GM21619 (cell line): ENCODE measurements at regions not wholly inside any gene's neighbourhood (a gene's known extent, or its start where the extent isn't known, plus 50 kb on each side); places are given as distances from the start of the nearest gene placed in this dataset.

ENCODE experiments used
- ATAC-seq: cut with Tn5 transposase; IDR thresholded peaks from one replicate; pipeline ENCODE4 v1.9.1; 2021; ENCODE audit not compliant: unreplicated experiment

GRCh38 chr7:16975712-16976111 is 93.9 kb upstream of the AGR3 start:
- ATAC-seq, result no peak

GRCh38 chr7:16978358-16979244 is 96.8 kb upstream of the AGR3 start:
- ATAC-seq, result no peak

DNA sequence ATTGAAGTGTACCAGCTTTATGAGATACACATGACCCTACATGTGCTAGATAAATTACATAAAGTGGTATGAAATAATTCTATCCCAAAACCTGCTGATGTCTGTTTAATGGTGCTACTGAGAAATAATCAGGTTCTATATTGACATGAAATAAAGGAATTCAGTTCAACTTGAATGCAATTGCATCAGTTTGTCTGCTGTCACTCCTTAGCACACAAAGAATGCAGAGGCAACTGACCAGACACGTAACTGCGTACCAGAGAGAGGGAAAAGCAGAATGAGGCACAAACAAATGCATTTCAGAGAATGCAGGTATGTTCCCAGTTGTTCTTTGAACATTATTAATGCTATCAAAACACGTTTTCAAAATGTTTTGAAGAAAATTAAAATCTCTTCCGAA is 98.8 kb upstream of the AGR3 start:
- no peak for ATAC-seq

DNA sequence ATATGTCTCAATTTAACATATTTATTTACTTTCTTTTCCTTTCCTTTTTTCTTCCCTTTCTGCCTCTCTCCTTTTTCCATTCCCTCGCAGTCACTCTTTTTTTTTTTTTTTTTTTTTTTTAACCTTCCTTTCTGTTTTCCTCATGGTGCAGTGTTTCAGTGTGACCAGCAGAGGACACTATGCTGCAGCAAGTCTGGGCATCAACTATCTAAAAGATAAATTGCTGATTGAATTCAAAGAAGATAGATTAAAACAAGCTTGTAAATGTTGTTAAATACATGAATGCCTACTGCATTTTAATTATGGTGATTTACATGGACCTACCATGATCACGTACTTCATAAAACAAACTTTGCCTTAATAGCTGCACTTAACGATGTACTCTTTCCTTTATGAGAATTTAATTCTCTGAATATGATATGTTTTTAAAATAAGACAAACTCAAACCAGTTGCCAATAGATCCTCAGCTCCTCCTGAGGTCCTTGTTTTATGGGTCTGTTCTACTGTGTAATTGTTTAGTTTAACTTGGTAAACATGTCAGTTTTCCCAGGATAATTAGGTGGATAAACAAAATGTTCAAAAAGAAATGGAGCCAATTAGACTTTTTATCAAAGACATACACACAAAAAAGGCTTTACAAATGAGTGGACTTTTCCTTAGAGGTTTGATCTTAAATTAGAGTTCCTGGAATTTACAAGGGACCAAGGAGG is 101.0 kb upstream of the AGR3 start:
- no peak for ATAC-seq

GRCh38 chr7:16984375-16984774 is 102.6 kb upstream of the AGR3 start:
- no peak for ATAC-seq

- no peak for ATAC-seq
Measured at GRCh38 chr7:16985621-16986020, 103.8 kb upstream of the AGR3 start.

GRCh38 chr7:16986755-16987154 is 105.0 kb upstream of the AGR3 start:
- ATAC-seq, result no peak

GRCh38 chr7:16989811-16990413 is 108.1 kb upstream of the AGR3 start:
- ATAC-seq, result no peak

DNA sequence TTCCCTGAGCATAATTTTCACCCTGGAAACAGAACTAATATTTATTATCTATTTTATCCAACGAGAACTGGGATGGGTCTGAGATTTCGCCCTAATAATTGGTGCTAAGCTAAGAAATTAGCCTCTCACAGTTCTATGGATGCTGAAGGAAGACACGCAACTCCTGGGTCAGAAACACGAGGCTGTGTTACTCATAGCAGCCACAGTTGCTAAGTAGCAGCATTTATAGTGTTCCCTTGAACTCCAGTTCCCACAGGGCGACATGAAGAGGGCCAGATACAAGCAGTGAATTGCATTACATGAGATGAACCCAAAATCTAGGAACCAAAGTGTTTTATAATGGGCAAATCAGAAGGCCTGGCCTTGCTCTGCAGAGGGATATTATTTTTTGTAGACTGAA is 109.8 kb upstream of the AGR3 start:
- no peak for ATAC-seq

- ATAC-seq, result no peak
Measured at GRCh38 chr7:16993543-16993942, 111.8 kb upstream of the AGR3 start.

GRCh38 chr7:16998481-16999051 is 116.8 kb upstream of the AGR3 start:
- ATAC-seq, result no peak

DNA sequence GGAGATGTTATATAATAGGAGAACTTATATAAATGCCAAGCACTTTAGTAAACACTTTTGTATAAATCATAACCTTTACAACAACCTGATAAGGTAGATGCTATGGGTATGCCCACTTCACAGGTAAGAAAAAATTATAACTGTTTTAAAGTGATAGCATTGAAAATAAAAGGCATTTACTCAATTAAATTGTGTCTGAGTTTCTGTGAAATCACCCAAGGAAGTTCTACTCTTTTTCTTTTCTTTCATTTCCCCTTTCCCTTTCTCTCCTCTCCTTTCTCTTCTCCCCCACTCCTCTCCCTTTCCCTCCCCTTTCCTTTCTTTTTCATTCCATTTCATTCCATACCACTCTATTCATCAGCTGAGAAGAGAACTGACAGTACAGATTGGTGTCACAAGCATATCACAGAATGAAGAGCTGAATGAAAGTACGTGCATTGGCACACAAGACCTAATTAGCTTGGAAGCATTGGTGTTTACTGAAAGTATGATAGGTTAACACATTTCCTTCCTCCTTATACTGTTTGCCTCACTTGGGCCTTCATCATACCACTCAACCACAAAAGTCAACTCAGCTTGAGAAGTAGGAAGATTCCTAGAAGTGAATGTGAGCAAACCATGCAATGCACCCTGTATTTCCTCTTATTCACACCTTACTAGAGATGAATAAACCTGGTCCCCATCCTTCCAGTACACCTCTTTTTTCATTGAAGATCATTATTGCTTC is 117.9 kb upstream of the AGR3 start:
- no peak for ATAC-seq

GRCh38 chr7:17005271-17005670 is 123.5 kb upstream of the AGR3 start:
- ATAC-seq, result no peak

DNA sequence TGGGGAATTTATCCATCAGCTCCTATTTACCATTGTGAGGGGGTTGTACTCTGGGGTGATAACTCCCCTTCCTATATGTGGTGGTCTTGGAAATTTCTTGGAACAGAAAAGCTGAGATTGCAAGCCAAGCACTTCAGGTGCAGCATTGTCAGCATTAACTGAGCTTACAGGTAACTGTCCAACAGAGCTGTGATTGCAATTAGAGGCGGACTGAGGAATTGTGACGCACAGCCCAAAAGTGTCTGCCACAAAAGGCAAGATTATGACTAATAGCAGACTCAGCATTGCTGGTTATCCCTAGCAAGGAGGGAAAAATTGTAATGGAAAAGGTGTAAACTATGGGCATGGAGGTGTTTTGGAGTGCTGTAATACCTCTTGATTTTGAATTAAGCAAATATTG is 126.1 kb upstream of the AGR3 start:
- no peak for ATAC-seq

DNA sequence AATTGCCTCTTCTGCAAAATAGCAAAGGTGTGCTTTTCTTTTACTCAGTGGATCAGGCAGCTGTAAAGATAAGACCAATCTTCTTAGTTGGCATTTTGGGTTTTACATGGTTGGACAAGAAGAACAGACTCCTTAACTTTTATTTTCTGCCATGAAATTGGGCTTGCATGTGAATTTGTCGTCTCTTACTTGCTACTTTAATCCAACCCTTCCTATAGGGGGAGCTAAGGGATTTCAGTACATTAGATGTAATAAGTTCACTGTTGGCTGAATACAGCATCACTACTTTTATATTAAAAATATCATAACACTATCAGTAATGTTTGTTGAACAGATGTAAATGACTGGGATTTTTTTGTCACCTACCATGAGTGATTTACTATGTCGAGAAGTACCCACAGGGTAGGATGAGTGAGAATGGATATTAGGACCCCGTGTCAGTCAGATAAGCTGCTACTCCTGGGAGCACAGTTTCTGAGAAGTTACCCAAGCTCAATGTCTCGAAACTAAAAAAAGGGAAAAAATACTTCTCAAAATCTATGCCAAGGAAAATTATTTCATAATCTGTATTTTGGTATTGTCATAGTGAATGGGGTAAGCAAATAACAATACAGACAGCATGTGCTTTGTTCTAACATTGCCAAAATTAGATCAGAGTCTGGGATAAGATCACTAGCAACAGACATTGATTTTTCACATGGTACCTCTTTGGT is 127.4 kb upstream of the AGR3 start:
- no peak for ATAC-seq

GRCh38 chr7:17009933-17010332 is 128.2 kb upstream of the AGR3 start:
- ATAC-seq, result no peak

DNA sequence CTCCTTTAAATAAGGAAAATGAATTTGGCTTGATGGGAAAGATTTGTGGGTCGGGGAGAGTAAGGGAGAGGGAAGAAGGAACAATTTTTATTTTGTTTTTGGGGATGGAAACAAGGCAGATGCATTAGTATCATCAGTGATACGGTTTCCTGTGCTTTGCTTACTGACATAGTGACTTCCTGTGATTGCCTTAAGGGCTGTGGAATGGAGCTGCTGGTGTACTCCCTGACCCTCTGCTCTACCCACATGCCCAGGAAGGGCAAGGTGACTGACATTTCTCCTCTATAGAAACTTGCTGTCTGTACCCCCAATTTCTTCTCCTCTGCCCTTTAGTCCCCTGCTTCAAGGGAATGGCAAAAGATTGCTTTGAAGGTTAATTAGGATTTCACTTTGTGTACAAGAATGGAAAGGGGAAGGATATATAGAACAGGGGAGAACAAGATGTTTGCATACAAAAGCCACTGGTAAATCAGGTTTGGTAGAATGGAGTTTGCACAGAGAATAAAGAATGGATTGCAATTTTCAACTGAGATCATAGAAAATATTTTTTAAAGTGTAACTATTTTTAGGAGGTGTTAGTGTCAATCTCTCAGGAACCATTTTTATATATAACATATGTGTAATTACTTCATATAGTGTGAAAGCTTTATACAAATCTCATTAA is 129.0 kb upstream of the AGR3 start:
- no peak for ATAC-seq

- ATAC-seq, result no peak
Measured at GRCh38 chr7:17013204-17013603, 131.4 kb upstream of the AGR3 start.

- ATAC-seq, result no peak
Measured at GRCh38 chr7:17014686-17015085, 132.9 kb upstream of the AGR3 start.

DNA sequence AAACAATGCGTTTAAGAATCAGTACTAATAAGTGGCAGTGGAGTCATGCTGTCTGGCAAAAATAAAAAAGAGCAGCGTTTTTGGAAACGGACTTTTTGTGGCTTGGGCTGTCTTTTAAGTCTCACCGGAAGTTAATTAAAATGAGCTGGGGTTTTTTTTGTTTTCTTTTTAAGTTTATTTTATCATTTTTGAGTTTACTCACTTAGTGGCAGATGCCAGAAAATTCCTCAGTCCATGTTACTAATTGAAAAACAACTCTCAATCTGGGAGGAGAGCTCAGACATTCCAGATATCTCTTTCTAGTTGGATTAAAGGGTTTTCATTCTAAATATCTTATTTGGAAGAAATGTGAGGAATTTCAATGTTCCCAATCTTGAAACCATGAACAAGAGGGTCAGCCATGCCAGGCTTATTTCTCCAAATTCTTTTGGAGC is 133.8 kb upstream of the AGR3 start:
- ATAC-seq, result no peak
